Endodermal cell (in vitro differentiated cells): ENCODE measurements at regions not wholly inside any gene's neighbourhood (a gene's known extent, or its start where the extent isn't known, plus 50 kb on each side); places are given as distances from the start of the nearest gene placed in this dataset.

ENCODE experiments used
- DNase-seq: peaks from one replicate; pipeline ENCODE4 v3.0.0-alpha.2; 2017
- H3K27ac ChIP-seq: 2 replicates; pipeline ENCODE4 v1.5.1; 2013; ENCODE audit warnings: mild to moderate bottlenecking, low read depth, low read length, moderate library complexity
- H3K27me3 ChIP-seq: 2 replicates; pipeline ENCODE4 v1.6.1; 2013; ENCODE audit warnings: mild to moderate bottlenecking, low read length, moderate library complexity; ENCODE audit not compliant: insufficient read depth, control insufficient read depth, poor library complexity, severe bottlenecking
- H3K36me3 ChIP-seq: 2 replicates; pipeline ENCODE4 v1.7.0; 2013; ENCODE audit warnings: mild to moderate bottlenecking, low read length, moderate library complexity; ENCODE audit not compliant: control insufficient read depth, insufficient read depth
- H3K4me1 ChIP-seq: one replicate; pipeline ENCODE4 v1.7.0; 2013; ENCODE audit warnings: low read length; ENCODE audit not compliant: control insufficient read depth, insufficient read depth
- H3K4me3 ChIP-seq: 2 replicates; pipeline ENCODE4 v1.5.1; 2013; ENCODE audit warnings: mild to moderate bottlenecking, low read length, moderate library complexity
- H3K9ac ChIP-seq: 2 replicates; pipeline ENCODE4 v1.6.1; 2013; ENCODE audit warnings: mild to moderate bottlenecking, low read length, moderate library complexity; ENCODE audit not compliant: poor library complexity, severe bottlenecking; ENCODE audit errors: extremely low read depth
- H3K9me3 ChIP-seq: 2 replicates; pipeline ENCODE4 v1.6.1; 2013; ENCODE audit warnings: mild to moderate bottlenecking, low read length, moderate library complexity; ENCODE audit not compliant: control insufficient read depth
- H3K27ac Mint-ChIP-seq: 2 replicates; pipeline ENCODE4 v1.8.0; 2020; ENCODE audit warnings: mixed read lengths
- H3K27me3 Mint-ChIP-seq: 2 replicates; pipeline ENCODE4 v1.8.0; 2021; ENCODE audit warnings: mild to moderate bottlenecking, mixed read lengths; ENCODE audit not compliant: insufficient read depth
- H3K36me3 Mint-ChIP-seq: 2 replicates; pipeline ENCODE4 v1.8.0; 2020; ENCODE audit warnings: low read depth, mixed read lengths
- H3K4me1 Mint-ChIP-seq: 2 replicates; pipeline ENCODE4 v1.8.0; 2020; ENCODE audit warnings: mixed read lengths
- H3K4me3 Mint-ChIP-seq: 2 replicates; pipeline ENCODE4 v1.8.0; 2020; ENCODE audit warnings: mild to moderate bottlenecking, moderate library complexity, mixed read lengths
- H3K9me3 Mint-ChIP-seq: 2 replicates; pipeline ENCODE4 v1.8.0; 2020; ENCODE audit warnings: mild to moderate bottlenecking, mixed read lengths
- WGBS, 2 experiments: methylation state at CpG; one replicate each; pipeline versions ENCODE4 v1.1.5 to v1.1.7; 2013; ENCODE audit warnings: missing lambda C conversion rate in 2 of 2, mixed read lengths in 1 of 2; ENCODE audit not compliant: insufficient coverage in 1 of 2, insufficient read length in 1 of 2; 5-methylcytosine and 5-hydroxymethylcytosine counted together
- TF ChIP-seq, protein P1 (sequence below): fragments of 200-600 bp; sonication (generic); conservative IDR thresholded peaks from 2 replicates; pipeline ENCODE4 v1.5.0; 2021; ENCODE audit warnings: antibody characterized with exemption, mild to moderate bottlenecking

DNA sequence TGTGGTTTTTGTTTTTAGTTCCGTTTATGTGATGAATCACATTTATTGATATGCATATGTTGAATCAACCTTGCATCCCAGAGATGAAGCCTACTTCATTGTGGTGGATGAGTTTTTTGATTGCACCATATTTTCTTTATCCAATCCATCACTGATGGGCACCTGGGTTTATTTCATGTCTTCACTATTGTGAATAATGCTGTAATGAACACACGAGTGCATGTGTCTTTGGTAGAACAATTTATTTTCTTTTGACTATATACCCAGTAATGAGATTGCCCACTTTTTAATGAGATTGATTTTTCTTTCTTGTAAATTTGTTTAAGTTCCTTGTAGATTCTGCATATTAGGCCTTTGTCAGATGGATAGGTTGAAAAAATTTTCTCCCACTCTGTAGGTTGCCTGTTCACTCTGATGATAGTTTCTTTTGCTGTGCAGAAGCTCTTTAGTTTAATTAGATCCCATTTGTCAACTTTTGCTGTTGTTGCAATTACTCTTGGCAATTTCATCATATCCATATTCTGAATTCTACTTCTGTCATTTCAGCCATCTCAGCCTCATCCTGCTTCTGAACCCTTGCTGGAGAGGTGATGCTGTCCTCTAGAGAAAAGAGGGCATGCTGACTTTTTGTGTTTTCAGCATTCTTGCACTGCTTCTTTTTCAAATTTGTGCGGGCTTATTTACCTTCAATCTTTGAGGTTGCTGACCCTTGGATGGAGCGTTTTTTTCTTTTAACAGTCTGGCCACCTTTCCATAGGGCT is 96.2 kb upstream of the CTAGE1 start:
- Histone ChIP-seq H3K4me3 (no peak overlapping the region), H3K9ac (no peak overlapping the region), H3K27me3 (no peaks in the 10 kb centered on the region), H3K27ac (no peak overlapping the region), H3K36me3 (no peaks in the 10 kb centered on the region), H3K4me1 (no peaks in the 10 kb centered on the region), H3K9me3 (no peaks in the 10 kb centered on the region)
- no peak for DNase-seq
- peaks cover 10% of the 10 kb centered on the region for H3K27me3 Mint-ChIP-seq
- H3K36me3 Mint-ChIP-seq: no peaks in the 10 kb centered on the region
- H3K9me3 Mint-ChIP-seq: no peaks in the 10 kb centered on the region
- H3K27ac Mint-ChIP-seq: no peak overlapping the region
- WGBS, 2 experiments: 90 to 100% methylated on average over 1 to 4 of the region's 4 CpGs
- TF ChIP-seq, protein P1, sequence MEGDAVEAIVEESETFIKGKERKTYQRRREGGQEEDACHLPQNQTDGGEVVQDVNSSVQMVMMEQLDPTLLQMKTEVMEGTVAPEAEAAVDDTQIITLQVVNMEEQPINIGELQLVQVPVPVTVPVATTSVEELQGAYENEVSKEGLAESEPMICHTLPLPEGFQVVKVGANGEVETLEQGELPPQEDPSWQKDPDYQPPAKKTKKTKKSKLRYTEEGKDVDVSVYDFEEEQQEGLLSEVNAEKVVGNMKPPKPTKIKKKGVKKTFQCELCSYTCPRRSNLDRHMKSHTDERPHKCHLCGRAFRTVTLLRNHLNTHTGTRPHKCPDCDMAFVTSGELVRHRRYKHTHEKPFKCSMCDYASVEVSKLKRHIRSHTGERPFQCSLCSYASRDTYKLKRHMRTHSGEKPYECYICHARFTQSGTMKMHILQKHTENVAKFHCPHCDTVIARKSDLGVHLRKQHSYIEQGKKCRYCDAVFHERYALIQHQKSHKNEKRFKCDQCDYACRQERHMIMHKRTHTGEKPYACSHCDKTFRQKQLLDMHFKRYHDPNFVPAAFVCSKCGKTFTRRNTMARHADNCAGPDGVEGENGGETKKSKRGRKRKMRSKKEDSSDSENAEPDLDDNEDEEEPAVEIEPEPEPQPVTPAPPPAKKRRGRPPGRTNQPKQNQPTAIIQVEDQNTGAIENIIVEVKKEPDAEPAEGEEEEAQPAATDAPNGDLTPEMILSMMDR: no peak
- no peak overlapping the region for H3K4me3 Mint-ChIP-seq
- H3K4me1 Mint-ChIP-seq: peaks cover 8% of the 10 kb centered on the region

DNA sequence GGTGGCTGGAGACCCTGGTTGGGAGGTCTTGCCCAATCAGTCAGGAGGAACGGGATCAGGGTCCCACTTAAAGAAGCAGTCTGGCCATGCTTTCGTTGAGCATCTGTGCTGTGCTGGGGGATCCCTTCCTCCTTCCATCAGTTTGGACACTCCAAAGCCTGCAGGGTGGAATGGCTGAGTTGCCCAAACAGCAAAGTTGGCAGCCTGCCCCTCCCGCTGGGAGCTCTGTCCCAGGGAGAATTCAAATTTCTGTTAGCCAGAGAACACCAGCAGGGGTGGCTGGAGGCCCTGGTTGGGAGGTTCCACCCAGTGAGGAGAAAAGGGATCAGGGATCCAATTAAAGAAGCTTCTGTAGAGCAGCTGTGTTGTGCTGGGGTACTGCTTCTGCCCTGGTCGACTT is 96.9 kb upstream of the CTAGE1 start:
- WGBS, 2 experiments: 95 to 100% methylated on average over 2 to 4 of the region's 4 CpGs
- Histone ChIP-seq H3K36me3 (no peaks in the 10 kb centered on the region), H3K27ac (no peak overlapping the region), H3K9me3 (no peaks in the 10 kb centered on the region), H3K27me3 (no peaks in the 10 kb centered on the region), H3K9ac (no peak overlapping the region), H3K4me1 (peaks cover 6% of the 10 kb centered on the region), H3K4me3 (no peak overlapping the region)
- peaks cover 11% of the 10 kb centered on the region for H3K4me1 Mint-ChIP-seq
- H3K4me3 Mint-ChIP-seq: no peak overlapping the region
- no peak for DNase-seq
- H3K36me3 Mint-ChIP-seq: no peaks in the 10 kb centered on the region
- H3K9me3 Mint-ChIP-seq: no peaks in the 10 kb centered on the region
- peaks cover 10% of the 10 kb centered on the region for H3K27me3 Mint-ChIP-seq
- H3K27ac Mint-ChIP-seq: no peak overlapping the region
- TF ChIP-seq, protein P1: no peak

GRCh38 chr18:22515250-22515649 is 97.5 kb upstream of the CTAGE1 start:
- no peak overlapping the region for H3K9ac ChIP-seq
- Mint-ChIP-seq H3K4me3 (no peak overlapping the region), H3K36me3 (no peaks in the 10 kb centered on the region), H3K4me1 (peaks cover 12% of the 10 kb centered on the region), H3K27me3 (peaks cover 10% of the 10 kb centered on the region), H3K27ac (no peak overlapping the region), H3K9me3 (no peaks in the 10 kb centered on the region)
- no peaks in the 10 kb centered on the region for H3K36me3 ChIP-seq
- DNase-seq: no peak
- no peaks in the 10 kb centered on the region for H3K9me3 ChIP-seq
- 91 to 100% methylated on average over 6 to 9 of the region's 9 CpGs for WGBS, 2 experiments
- H3K27ac ChIP-seq: no peak overlapping the region
- H3K4me3 ChIP-seq: no peak overlapping the region
- H3K4me1 ChIP-seq: peaks cover 7% of the 10 kb centered on the region
- H3K27me3 ChIP-seq: no peaks in the 10 kb centered on the region
- TF ChIP-seq, protein P1: no peak
